RCC 7860 (cell line): ENCODE measurements at regions not wholly inside any gene's neighbourhood (a gene's known extent, or its start where the extent isn't known, plus 50 kb on each side); places are given as distances from the start of the nearest gene placed in this dataset.

ENCODE experiments used
- DNase-seq: peaks from one replicate; pipeline ENCODE4 v3.0.0-alpha.2; 2015; ENCODE audit warnings: low spot score
- FAIRE-seq: peaks from 2 replicates; lab custom pipeline; 2012; peaks lifted over from hg19 to GRCh38; lab: Jason Lieb, UNC

- FAIRE-seq = no peak
- no peak for DNase-seq
Observed at GRCh38 chr1:13878021-13878420, 178.0 kb downstream of the PRDM2 start.

GRCh38 chr1:13878451-13878850 lies 178.5 kb downstream of the PRDM2 start:
- DNase-seq (no peak), FAIRE-seq (no peak)

- no peak for FAIRE-seq
- no peak for DNase-seq
Observed at GRCh38 chr1:13881385-13882088, 181.5 kb downstream of the PRDM2 start.

GRCh38 chr1:13888351-13888986 lies 188.5 kb downstream of the PRDM2 start:
- no peak for DNase-seq
- no peak for FAIRE-seq

- FAIRE-seq (no peak), DNase-seq (no peak)
Observed at GRCh38 chr1:13889495-13889894, 189.5 kb downstream of the PRDM2 start.

- DNase-seq (no peak), FAIRE-seq (no peak)
Observed at GRCh38 chr1:13890766-13891165, 190.8 kb downstream of the PRDM2 start.

GRCh38 chr1:13892198-13892597 lies 192.2 kb downstream of the PRDM2 start:
- no peak for DNase-seq
- FAIRE-seq = no peak

- DNase-seq (no peak), FAIRE-seq (no peak)
Observed at GRCh38 chr1:13892671-13893325, 192.8 kb downstream of the PRDM2 start.

- no peak for FAIRE-seq
- no peak for DNase-seq
Observed at GRCh38 chr1:13893409-13893821, 193.4 kb downstream of the PRDM2 start.

GRCh38 chr1:13896932-13897331 lies 196.9 kb downstream of the PRDM2 start:
- FAIRE-seq (no peak), DNase-seq (no peak)

GRCh38 chr1:13898406-13898805 lies 198.4 kb downstream of the PRDM2 start:
- DNase-seq (no peak), FAIRE-seq (no peak)

- no peak for FAIRE-seq
Observed at GRCh38 chr1:13899856-13900255, 199.9 kb downstream of the PRDM2 start.

GRCh38 chr1:13900583-13900982 lies 200.6 kb downstream of the PRDM2 start:
- DNase-seq = no peak
- FAIRE-seq = no peak

More at GRCh38 chr1:13899856-13900255, 199.9 kb downstream of the PRDM2 start:
- DNase-seq = no peak

- DNase-seq (no peak), FAIRE-seq (no peak)
Observed at GRCh38 chr1:13901039-13901438, 201.1 kb downstream of the PRDM2 start.

GRCh38 chr1:13901597-13901996 lies 201.6 kb downstream of the PRDM2 start:
- FAIRE-seq (no peak), DNase-seq (no peak)

GRCh38 chr1:13908128-13908527 lies 208.1 kb downstream of the PRDM2 start:
- no peak for DNase-seq
- FAIRE-seq = no peak

- DNase-seq = no peak
- no peak for FAIRE-seq
Observed at GRCh38 chr1:13911697-13912619, 212.0 kb downstream of the PRDM2 start.

- DNase-seq (no peak), FAIRE-seq (no peak)
Observed at GRCh38 chr1:13913396-13913795, 213.4 kb downstream of the PRDM2 start.

GRCh38 chr1:13916530-13916929 lies 216.5 kb downstream of the PRDM2 start:
- FAIRE-seq (no peak), DNase-seq (no peak)

GRCh38 chr1:13917607-13918006 lies 217.6 kb downstream of the PRDM2 start:
- DNase-seq (no peak), FAIRE-seq (no peak)

- DNase-seq = no peak
- no peak for FAIRE-seq
Observed at GRCh38 chr1:13918862-13919261, 218.9 kb downstream of the PRDM2 start.
